Activated naive CD4-positive, alpha-beta T cell treated with anti-CD3 and anti-CD28 coated beads, Interleukin-2, amount 10 ng/mL, durations not matched to agents 7 days and 5 days (primary cell): ENCODE measurements at regions not wholly inside any gene's neighbourhood (a gene's known extent, or its start where the extent isn't known, plus 50 kb on each side); places are given as distances from the start of the nearest gene placed in this dataset.

Source experiments
- CTCF ChIA-PET: fragments of 350-600 bp; sonication (Branson Sonifier 250); formaldehyde crosslinking; loops from one replicate; lab custom pipeline; 2021; ENCODE audit warnings: antibody characterized with exemption; lab: Charles Lee
- DNase-seq: peaks from one replicate; pipeline ENCODE4 v3.0.0-alpha.2; 2020
- H3K27ac Mint-ChIP-seq: one replicate; pipeline ENCODE4 v1.8.0; 2021; ENCODE audit warnings: mild to moderate bottlenecking, moderate library complexity, mixed read lengths
- H3K27me3 Mint-ChIP-seq: one replicate; pipeline ENCODE4 v1.8.0; 2021; ENCODE audit warnings: mild to moderate bottlenecking, mixed read lengths
- H3K36me3 Mint-ChIP-seq: one replicate; pipeline ENCODE4 v1.8.0; 2021; ENCODE audit warnings: mixed read lengths
- H3K4me1 Mint-ChIP-seq: one replicate; pipeline ENCODE4 v1.8.0; 2021; ENCODE audit warnings: mixed read lengths
- H3K4me3 Mint-ChIP-seq: one replicate; pipeline ENCODE4 v1.8.0; 2021; ENCODE audit warnings: mild to moderate bottlenecking, moderate library complexity, mixed read lengths
- H3K9me3 Mint-ChIP-seq: one replicate; pipeline ENCODE4 v1.8.0; 2021; ENCODE audit warnings: mixed read lengths

DNA sequence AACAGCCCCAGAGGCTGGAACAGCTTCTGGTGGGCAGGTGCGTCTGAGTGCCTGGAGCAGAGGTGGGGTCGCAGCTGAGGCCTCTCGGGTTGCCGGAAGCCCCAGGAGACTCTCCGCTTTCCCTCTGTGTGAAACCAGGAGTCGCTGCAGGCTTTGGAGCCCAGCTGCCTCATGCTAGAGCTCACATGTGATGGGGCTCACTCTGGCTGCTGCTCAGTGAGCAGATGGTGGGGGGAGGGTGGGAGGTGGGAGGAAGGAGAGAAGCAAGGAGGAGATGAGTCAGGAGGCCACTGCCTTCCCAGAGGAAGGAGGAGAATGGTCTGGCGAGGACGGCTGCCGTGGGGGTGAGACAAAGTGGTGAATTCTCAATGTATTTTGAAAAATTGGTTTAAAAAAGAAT lies 290.1 kb upstream of the CHRNA7 start:
- H3K27ac Mint-ChIP-seq, result no peak overlapping the region
- no peak for DNase-seq
- H3K9me3 Mint-ChIP-seq, result peaks cover 9% of the 10 kb centered on the region
- no peaks in the 10 kb centered on the region for H3K36me3 Mint-ChIP-seq
- H3K4me1 Mint-ChIP-seq, result no peaks in the 10 kb centered on the region
- CTCF ChIA-PET, result no interaction called here
- no peak overlapping the region for H3K4me3 Mint-ChIP-seq
- H3K27me3 Mint-ChIP-seq, result peaks cover 8% of the 10 kb centered on the region

DNA sequence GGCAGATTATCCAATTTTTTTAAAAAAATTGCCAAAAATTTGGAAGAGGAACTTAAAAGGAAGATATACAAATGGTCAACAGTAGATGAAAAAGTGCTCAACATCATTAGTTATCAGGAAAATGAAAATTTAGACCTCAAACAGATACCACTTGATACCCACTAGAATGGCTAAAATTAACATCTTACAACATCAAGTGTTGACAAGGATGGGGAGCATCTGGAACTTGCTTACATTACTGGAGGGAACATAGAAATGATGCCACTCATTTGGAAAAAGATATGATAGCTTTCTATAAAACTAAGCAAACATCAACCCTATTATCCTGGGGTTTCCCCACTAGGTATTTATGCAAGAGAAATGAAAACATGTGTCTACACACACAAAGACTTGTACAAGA lies 284.5 kb upstream of the CHRNA7 start:
- H3K4me1 Mint-ChIP-seq, result no peaks in the 10 kb centered on the region
- CTCF ChIA-PET, result no interaction called here
- DNase-seq, result no peak
- peaks cover 5% of the 10 kb centered on the region for H3K9me3 Mint-ChIP-seq
- H3K36me3 Mint-ChIP-seq, result no peaks in the 10 kb centered on the region
- H3K27ac Mint-ChIP-seq, result no peak overlapping the region
- no peak overlapping the region for H3K4me3 Mint-ChIP-seq
- no peaks in the 10 kb centered on the region for H3K27me3 Mint-ChIP-seq

DNA sequence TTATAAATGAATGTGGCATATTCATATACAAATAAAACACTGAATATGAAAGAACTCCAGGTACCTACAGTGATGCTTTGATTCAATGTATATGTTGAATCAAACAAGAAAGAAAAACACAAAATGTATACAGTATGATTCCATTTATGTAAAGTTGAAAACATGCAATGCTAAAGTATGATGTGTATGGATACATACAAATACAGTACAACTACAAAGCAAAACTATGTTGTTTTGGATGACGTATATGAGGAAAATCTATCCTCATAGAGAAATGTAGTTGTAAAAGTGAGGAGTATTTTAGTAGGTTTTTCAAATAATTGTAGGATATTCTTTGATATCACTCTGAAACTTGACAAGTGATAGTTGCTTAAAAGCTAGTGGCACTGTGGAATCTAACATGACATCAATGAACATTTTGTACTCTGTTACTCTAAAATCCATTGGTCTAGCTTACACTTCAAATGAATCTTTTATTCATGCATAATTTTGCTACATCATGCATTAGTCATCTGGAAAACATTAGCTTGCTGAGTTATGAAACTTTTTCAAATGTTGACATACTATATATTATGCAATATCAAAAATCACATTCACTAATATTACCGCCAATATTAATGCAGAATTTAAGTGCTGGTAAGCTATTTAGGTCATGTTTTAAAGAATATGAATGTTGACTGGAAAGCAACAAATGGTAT lies 278.1 kb upstream of the CHRNA7 start:
- H3K9me3 Mint-ChIP-seq, result no peaks in the 10 kb centered on the region
- H3K4me1 Mint-ChIP-seq, result no peaks in the 10 kb centered on the region
- DNase-seq, result no peak
- no peaks in the 10 kb centered on the region for H3K36me3 Mint-ChIP-seq
- no peak overlapping the region for H3K4me3 Mint-ChIP-seq
- CTCF ChIA-PET, result interaction anchor here (0.7 kb wide), 1 partner anchor 1976 kb away, joined by 4 read pairs; no protein-coding TSS in a partner anchor
- H3K27me3 Mint-ChIP-seq, result peaks cover 4% of the 10 kb centered on the region
- no peak overlapping the region for H3K27ac Mint-ChIP-seq

DNA sequence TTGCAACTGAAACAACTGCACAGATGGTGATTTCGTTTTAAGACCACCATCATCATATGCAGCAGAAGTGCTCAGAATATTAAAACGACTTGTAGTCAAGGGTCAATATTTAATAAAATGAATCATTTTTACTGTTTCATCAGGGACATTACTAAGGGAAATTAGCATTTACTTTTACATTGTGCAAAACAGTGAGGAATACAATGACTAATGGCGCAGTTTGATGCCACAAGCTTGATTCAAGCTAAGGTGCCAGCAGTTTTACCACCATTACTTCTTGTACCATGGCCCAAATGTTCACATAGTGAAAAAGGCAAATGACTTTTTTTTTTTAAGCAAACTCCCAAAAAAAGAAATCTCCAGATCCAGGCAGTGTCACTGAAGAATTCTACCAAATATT lies 277.4 kb upstream of the CHRNA7 start:
- no peaks in the 10 kb centered on the region for H3K36me3 Mint-ChIP-seq
- no peak overlapping the region for H3K27ac Mint-ChIP-seq
- no peak overlapping the region for H3K4me3 Mint-ChIP-seq
- H3K4me1 Mint-ChIP-seq, result no peaks in the 10 kb centered on the region
- H3K9me3 Mint-ChIP-seq, result no peaks in the 10 kb centered on the region
- CTCF ChIA-PET, result interaction anchor here (0.7 kb wide), 1 partner anchor 1975 kb away, joined by 4 read pairs; no protein-coding TSS in a partner anchor
- no peak for DNase-seq
- peaks cover 4% of the 10 kb centered on the region for H3K27me3 Mint-ChIP-seq

DNA sequence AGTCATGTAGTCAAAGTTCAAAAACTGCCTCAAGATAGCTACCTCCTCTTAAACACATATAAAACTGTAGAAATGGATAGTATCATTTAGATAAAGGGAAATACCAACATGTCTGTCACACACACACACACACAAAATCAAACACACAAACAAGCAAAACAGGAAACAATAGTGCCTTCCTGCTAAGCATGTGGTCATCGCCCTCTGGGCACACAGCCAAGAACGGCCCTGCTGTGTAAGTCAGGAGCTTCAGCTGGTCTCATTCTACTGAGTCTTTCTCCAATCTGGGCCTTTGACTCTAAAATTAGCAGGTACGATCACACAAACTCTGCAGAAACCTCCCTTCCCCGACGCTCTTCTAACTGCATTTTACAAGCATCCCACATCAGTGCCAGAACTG lies 272.2 kb upstream of the CHRNA7 start:
- Mint-ChIP-seq H3K4me1 (no peaks in the 10 kb centered on the region), H3K9me3 (no peaks in the 10 kb centered on the region), H3K27me3 (peaks cover 10% of the 10 kb centered on the region), H3K36me3 (no peaks in the 10 kb centered on the region), H3K4me3 (no peak overlapping the region), H3K27ac (no peak overlapping the region)
- DNase-seq, result no peak
- CTCF ChIA-PET, result no interaction called here

DNA sequence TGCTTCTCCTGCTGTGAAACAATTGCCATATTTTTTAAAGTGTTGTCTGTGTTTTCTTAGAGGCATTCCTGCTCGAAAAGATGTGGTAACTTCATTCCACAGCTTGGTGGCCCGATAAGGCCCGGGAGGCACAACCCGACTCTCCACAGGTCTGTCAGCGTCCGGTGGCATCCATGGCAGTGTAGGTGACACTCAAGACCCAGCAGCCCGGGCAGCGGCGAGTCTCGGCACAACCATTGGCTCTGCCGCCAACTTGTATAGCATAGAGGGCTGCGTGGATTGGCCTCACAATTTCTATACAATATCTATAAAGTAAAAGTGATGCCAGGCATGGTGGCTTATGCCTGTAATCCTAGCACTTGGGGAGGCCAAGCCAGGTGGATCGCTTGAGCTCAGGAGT lies 262.3 kb upstream of the CHRNA7 start:
- Mint-ChIP-seq H3K36me3 (no peaks in the 10 kb centered on the region), H3K9me3 (no peaks in the 10 kb centered on the region), H3K4me3 (no peak overlapping the region), H3K27me3 (peaks cover 9% of the 10 kb centered on the region), H3K4me1 (no peaks in the 10 kb centered on the region), H3K27ac (no peak overlapping the region)
- CTCF ChIA-PET, result no interaction called here
- no peak for DNase-seq

DNA sequence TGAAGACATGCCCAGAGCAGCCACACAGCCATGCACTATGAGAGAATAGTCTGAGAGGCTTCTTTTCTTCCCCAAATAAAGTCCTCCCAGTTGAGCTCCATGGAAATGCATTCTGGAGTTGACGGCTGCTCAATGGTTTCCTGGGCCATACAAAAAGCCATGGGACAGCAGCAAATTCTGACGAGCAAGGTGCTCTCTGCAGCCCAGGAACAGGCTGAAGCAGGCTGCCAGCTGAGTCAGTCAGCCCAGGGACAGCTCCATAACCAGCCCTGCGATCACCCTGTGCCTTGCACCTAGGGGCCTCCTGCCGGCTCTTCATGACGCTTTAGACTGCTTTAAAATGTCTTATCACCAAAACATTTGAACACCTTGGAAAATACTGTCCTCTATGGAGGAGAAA lies 256.3 kb upstream of the CHRNA7 start:
- Mint-ChIP-seq H3K4me1 (no peaks in the 10 kb centered on the region), H3K9me3 (no peaks in the 10 kb centered on the region), H3K27me3 (peaks cover 3% of the 10 kb centered on the region), H3K4me3 (no peak overlapping the region), H3K27ac (no peak overlapping the region), H3K36me3 (no peaks in the 10 kb centered on the region)
- no peak for DNase-seq
- CTCF ChIA-PET, result no interaction called here

DNA sequence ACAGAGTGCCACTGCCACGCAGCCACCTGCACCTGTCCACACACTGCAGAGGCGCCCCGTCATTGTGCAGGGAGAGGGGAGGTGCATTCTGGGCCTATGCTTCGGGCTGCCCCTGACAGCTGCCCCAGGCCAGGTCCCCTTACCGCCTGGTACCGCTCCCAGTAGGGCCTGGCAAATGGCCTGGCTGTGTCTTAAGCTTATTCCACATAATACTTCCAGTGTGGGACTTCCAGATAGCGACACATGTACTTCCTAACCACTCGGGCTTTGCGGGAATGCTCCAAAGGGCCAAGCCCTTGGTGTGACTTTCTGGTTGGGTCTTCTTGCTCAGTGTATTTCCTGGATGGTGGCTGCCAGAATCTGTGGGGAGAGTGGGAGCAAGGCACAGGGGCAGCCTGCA lies 254.3 kb upstream of the CHRNA7 start:
- DNase-seq, result no peak
- no peak overlapping the region for H3K27ac Mint-ChIP-seq
- no peaks in the 10 kb centered on the region for H3K36me3 Mint-ChIP-seq
- H3K4me1 Mint-ChIP-seq, result no peaks in the 10 kb centered on the region
- H3K4me3 Mint-ChIP-seq, result no peak overlapping the region
- CTCF ChIA-PET, result no interaction called here
- peaks cover 3% of the 10 kb centered on the region for H3K27me3 Mint-ChIP-seq
- H3K9me3 Mint-ChIP-seq, result no peaks in the 10 kb centered on the region

DNA sequence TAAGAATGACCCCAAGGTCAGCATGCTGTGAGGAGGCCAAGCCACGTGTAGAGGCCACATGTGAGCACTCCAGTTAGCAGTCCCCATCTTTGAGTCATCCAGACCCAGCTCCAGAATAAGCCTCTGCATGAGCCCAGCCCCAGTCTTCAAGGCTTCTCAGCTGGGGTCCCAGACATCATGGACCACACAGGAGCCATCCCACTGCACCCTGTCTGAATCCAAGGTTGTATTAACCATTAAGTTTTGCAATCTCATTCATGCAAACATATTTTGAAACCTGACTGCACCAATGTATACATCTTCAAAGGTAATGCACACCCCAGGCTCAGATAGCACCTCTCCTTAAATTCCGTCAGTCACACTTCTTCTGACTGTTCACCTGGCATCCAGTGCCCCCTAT lies 249.1 kb upstream of the CHRNA7 start:
- H3K27ac Mint-ChIP-seq, result no peak overlapping the region
- CTCF ChIA-PET, result no interaction called here
- no peaks in the 10 kb centered on the region for H3K9me3 Mint-ChIP-seq
- no peaks in the 10 kb centered on the region for H3K4me1 Mint-ChIP-seq
- DNase-seq, result no peak
- peaks cover 6% of the 10 kb centered on the region for H3K27me3 Mint-ChIP-seq
- H3K36me3 Mint-ChIP-seq, result no peaks in the 10 kb centered on the region
- H3K4me3 Mint-ChIP-seq, result no peak overlapping the region

DNA sequence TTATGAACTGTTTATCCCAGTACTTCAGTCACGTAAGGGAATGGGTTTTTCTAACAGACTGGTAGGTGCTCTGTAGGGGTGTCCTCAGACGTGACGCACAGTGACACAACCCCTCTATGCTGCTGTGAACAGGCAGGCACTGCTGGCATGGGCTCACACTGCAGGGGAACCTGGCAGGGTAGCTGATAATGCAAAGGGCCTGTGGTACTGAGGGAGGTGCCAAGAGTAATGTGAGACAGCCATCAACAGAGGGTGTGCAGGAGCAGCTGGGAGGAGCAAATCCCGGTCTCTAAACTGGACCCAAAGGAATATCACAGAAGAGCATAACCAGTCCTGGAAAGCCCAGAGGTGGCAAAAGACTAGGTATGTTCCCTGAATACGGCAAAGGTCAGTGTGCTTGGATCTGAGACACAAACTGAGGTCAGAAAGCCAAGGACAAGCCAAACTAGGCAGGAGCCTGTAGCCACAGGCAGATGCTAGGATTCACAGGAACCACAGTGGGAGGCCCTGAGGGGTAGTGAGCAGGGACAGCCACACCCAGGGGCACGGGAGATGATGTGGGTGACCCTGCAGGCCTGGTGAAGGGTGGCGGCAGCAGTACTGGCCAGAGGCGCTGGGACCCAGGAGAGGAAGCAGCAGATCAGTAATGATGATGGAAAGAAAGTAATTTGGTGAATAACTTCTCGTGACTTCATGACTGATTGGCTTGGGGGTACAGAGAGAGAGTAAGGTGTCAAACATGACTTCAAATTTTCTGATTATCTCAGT lies 248.1 kb upstream of the CHRNA7 start:
- no peaks in the 10 kb centered on the region for H3K9me3 Mint-ChIP-seq
- no peaks in the 10 kb centered on the region for H3K4me1 Mint-ChIP-seq
- H3K36me3 Mint-ChIP-seq, result no peaks in the 10 kb centered on the region
- no peak overlapping the region for H3K27ac Mint-ChIP-seq
- DNase-seq, result no peak
- H3K4me3 Mint-ChIP-seq, result no peak overlapping the region
- CTCF ChIA-PET, result no interaction called here
- peaks cover 6% of the 10 kb centered on the region for H3K27me3 Mint-ChIP-seq

DNA sequence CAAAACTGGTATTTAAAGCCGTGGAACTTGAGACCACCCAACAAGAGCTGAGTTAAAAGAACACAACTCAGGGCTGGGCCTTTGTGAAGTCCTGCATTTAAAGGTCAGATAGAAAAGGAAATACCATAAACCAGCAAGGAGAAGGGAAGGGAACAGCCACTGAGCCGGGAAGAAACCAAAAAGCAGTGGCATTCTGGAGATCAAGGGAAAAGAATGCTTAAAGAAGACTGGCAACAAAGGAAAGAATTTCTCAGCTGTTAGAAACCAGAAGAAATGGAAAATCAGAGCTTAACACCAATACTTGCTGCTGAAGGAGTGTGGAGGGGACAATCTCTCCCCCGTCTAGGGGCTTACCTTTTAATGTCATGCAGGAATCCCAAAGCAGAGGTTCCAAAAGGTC lies 247.4 kb upstream of the CHRNA7 start:
- CTCF ChIA-PET, result no interaction called here
- Mint-ChIP-seq H3K4me1 (no peaks in the 10 kb centered on the region), H3K27ac (no peak overlapping the region)

DNA sequence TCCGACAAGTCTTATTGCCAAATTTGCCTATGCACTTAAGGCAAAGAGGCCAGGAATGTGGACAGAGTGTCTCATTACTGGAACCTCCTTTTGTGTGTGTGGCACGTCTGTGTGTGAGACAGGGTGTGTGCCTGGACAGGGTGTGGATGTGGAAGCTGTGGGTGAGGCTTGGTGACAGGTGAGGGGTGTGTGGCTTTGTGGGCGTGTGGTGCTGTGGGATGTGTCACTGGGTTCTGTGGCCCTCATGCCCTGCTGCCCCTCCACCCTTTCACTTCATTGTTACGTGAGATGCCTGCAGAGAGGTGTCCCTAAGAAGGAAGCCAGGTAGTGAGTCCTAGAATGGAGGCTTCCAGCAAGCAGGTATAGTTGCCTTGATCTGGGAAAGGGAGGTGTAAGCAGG lies 244.0 kb upstream of the CHRNA7 start:
- CTCF ChIA-PET, result interaction anchor here (0.9 kb wide), 1 partner anchor 17 kb away, joined by 3 read pairs; no protein-coding TSS in a partner anchor
- H3K4me3 Mint-ChIP-seq, result no peak overlapping the region
- H3K9me3 Mint-ChIP-seq, result no peaks in the 10 kb centered on the region
- no peaks in the 10 kb centered on the region for H3K4me1 Mint-ChIP-seq
- H3K27me3 Mint-ChIP-seq, result peaks cover 6% of the 10 kb centered on the region
- DNase-seq, result no peak
- no peak overlapping the region for H3K27ac Mint-ChIP-seq
- no peaks in the 10 kb centered on the region for H3K36me3 Mint-ChIP-seq

More for the DNA sequence above, 247.4 kb upstream of the CHRNA7 start:
- Mint-ChIP-seq H3K36me3 (no peaks in the 10 kb centered on the region), H3K9me3 (no peaks in the 10 kb centered on the region), H3K27me3 (peaks cover 6% of the 10 kb centered on the region), H3K4me3 (no peak overlapping the region)
- no peak for DNase-seq

DNA sequence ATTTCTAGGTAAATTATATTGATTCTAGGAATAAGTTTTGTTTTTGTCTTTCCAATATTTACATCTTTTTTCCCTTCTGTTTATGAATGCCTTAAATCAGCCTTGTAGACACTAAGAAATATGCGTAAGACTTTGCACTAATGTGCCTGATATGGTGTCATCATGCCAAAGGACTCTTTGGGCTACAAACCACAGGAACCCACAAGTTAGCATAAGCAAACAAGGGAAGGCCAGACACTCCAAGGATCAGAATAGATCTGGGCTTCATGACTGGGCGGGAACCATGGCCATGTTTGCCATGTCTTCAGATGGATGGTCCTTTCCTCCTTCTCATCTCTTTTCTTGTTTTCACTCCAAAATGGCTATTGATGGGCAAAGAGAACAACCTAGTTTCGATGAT lies 242.2 kb upstream of the CHRNA7 start:
- Mint-ChIP-seq H3K4me3 (no peak overlapping the region), H3K9me3 (no peaks in the 10 kb centered on the region), H3K27me3 (no peaks in the 10 kb centered on the region), H3K4me1 (no peaks in the 10 kb centered on the region), H3K27ac (no peak overlapping the region), H3K36me3 (no peaks in the 10 kb centered on the region)
- CTCF ChIA-PET, result no interaction called here
- no peak for DNase-seq

DNA sequence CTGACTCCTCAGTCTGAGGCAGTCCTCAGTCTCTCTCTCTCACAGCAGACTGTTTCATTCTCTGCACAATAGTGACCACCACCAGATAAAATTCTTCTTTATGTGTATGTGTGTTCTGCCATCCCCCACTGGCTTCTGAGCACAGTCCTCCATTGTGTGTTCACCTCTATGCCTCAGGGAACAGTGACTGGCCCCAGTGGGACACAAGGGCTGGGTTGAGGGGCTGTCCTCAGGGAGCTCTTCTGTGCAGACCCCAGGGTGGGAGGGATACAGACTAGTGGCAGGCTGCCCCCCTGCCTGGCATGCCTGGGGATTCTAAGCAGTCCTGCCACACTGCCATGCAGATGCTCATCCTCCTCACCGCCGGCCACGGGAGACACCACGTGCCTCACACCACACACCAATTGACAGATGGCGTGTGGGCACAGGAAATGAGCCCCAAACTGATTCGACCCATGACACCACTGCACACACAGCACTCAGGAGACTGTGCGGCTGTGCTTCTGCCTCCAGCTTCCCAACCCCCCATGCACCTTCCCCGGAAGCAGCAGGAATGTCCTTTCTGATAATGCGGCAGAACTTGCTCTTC lies 237.6 kb upstream of the CHRNA7 start:
- H3K9me3 Mint-ChIP-seq, result no peaks in the 10 kb centered on the region
- H3K27me3 Mint-ChIP-seq, result no peaks in the 10 kb centered on the region
- no peak for DNase-seq
- CTCF ChIA-PET, result no interaction called here
- no peak overlapping the region for H3K4me3 Mint-ChIP-seq
- H3K36me3 Mint-ChIP-seq, result no peaks in the 10 kb centered on the region
- no peak overlapping the region for H3K27ac Mint-ChIP-seq
- H3K4me1 Mint-ChIP-seq, result no peaks in the 10 kb centered on the region

DNA sequence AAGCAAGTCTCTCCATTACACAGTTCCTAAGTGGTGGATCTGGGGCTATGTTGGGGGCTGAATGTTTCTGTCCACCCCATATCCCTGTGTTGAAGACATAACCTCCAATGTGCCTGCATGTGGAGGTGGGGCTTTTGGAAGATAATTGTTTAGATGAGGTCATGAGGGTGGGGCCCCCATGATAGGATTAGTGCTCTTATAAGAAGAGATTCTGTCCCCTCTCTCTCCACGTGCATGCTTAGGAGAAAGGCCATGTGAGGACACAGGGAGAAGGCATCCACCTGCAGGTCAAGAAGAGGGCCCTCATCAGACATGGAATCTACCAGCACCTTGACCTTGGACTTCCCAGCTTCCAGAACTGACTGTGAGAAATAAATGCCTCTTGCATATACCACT lies 231.0 kb upstream of the CHRNA7 start:
- H3K4me3 Mint-ChIP-seq, result no peak overlapping the region

More for the DNA sequence above, 231.0 kb upstream of the CHRNA7 start:
- DNase-seq, result no peak
- CTCF ChIA-PET, result no interaction called here
- H3K4me1 Mint-ChIP-seq, result no peaks in the 10 kb centered on the region
- no peaks in the 10 kb centered on the region for H3K9me3 Mint-ChIP-seq
- H3K27ac Mint-ChIP-seq, result no peak overlapping the region
- peaks cover 8% of the 10 kb centered on the region for H3K27me3 Mint-ChIP-seq
- no peaks in the 10 kb centered on the region for H3K36me3 Mint-ChIP-seq
